Dedifferentiated amniotic fluid mesenchymal stem cell (primary cell): ENCODE measurements at regions not wholly inside any gene's neighbourhood (a gene's known extent, or its start where the extent isn't known, plus 50 kb on each side); places are given as distances from the start of the nearest gene placed in this dataset.

Experiments
- DNase-seq: peaks from one replicate; pipeline ENCODE4 v3.0.0-alpha.2; 2016; ENCODE audit errors: extremely low spot score

DNA sequence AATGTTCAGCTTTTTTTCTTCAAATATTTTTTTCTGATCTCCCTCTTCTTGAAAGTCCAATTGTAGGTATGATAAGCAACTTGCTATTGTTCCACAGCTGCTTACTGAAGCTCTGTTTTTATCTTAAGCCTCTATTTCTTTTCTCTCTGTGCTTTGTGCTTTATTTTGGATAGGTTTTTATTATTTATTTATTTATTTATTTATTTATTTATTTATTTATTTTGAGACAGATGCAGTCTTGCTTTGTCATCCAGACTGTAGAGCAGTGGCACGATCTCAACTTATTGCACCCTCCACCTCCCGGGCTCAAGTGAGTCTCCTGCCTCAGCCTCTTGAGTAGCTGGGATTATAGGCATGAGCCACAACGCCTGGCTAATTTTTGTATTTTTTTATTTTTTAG, 199.4 kb downstream of the KLF12 start:
- DNase-seq, result no peak

DNA sequence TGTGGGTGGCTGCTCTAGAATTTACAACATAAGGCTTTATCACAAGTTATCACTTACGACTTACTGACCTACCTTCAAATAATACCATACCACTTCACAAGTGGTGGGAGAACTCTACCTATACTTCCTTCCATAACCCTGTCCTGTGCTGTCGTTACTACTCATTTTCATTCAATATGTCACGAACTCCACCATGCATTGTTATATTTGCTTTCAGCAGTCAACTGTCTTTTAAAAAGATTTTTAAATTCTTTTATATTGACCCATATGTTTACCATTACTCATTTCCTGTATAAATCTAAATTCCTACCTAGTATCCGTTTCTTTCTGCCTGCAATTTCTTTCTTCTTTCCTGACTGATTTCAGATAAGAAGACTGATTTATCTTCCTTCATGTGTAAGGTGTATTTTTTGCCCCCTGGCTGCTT, 200.0 kb downstream of the KLF12 start:
- DNase-seq, result no peak

DNA sequence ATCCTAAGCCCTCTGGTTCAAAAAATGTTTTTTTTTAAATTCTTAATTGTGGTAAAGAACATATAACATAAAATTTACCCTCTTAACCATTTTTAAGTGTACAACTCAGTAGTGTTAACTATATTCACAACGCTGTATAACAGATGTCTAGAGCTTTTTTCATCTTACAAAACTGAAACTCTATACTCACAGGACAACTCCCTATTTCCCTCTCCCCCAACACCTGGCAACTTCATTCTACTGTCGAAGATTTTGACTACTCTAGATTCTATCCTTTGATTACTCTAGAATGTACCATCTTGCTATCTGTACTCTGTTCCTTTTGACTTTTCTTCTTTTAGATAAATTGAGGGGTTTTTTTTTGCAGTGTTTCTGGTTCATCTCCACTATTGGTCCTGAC, 200.4 kb downstream of the KLF12 start:
- DNase-seq, result no peak

DNA sequence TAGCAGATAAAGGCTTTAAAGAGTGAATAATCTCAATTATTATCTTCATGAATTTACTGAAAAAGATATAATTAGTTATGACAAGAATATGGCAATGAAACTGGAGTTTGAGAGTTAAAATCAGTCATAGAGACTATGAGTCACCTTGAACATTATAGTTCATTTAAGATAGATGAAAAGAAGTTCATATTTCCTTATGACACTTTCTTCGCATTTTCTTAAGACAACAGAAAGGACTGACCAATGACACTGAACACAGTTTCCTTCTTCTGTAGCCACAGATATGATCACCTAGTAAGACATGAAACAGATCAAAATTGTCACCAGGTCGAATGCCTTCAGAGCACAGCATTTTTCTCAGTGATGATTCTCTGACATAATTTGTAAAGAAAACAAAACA, 202.1 kb downstream of the KLF12 start:
- no peak for DNase-seq

DNA sequence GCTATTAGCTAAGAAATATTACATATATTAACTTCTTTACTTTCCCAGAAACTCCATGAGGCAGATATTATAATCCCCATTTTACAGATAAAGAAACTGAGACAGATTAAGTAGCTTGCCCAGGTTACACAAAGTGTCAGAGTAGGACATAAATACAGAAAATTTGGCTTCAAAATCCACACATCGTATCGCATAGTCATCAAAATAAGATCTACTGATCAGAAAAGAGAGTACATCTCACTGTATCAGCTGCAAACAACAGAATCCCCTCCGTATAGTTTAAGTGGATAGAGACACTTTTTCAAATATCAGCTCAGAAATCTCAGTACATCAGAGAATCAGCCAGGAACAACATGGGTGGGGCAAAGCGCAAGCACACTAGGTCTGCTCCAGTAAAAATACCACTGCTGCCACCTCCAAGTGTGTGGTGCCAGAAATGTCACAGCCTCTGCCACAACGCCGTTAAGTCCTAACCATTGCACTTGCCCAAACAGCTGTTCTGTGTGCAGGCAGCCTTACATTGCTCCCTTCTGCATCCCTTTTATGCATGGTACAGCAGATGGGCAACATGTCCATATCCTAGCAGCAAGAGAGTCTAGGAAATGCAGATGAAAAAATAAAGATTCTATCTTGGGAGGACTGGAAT, 204.8 kb downstream of the KLF12 start:
- DNase-seq, result no peak

DNA sequence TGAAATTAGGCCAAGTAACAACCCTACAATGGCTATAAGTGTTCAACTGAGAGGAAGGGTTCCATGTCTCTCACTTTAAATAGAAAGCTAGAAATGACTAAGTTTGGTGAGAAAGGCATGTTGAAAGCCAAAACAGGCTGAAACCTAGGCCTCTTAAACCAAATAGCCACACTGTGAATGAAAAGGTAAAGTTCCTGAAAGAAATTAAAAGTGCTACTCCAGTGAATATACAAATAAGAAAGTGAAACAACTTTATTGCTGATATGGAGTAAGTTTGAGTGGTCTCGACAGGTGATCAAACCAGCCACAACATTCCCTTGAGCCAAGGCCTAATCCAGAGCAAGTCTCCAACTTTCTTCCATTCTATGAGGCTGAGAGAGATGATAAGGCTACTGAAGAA, 209.6 kb downstream of the KLF12 start:
- DNase-seq, result no peak

DNA sequence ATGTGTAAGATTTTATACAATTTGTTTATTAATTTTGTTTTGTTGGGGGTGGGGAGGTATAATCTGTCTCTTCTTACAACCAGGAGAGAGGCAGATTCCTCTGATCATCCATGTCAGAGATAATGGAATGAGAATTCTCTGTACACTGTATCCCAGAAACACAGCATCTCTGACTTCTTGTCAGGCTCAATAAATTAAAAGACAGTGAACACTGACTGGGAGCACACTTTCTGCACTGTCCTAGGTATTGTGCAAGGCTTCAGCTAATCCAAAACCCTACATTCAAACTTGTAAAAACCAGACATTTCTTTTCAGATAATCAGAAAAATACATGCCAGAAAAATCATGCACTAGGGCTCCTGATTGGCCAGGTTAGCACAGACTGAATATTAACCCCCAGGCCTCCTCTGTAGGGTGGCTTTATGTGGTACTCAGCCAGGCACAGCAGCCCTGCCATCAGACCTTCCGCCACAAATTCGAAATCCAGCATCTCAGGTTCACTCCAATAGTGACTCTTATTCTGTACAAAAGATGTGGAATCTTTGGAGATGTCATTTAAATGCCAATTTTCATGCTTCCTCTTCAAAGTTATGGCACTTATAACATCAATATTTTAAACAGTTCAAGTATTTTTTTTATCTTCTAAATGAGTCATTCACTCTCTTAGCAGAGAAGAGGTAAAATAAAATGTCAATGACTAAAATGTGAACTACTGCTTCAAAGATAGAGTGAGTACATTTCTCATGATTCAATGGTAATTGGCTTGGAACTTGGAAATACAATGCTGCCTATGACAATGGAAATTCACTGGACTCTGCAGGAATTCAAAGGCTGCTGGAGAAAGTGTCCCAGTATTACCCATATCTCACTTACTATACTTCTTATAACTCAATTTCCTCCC, 211.5 kb downstream of the KLF12 start:
- DNase-seq, result no peak

DNA sequence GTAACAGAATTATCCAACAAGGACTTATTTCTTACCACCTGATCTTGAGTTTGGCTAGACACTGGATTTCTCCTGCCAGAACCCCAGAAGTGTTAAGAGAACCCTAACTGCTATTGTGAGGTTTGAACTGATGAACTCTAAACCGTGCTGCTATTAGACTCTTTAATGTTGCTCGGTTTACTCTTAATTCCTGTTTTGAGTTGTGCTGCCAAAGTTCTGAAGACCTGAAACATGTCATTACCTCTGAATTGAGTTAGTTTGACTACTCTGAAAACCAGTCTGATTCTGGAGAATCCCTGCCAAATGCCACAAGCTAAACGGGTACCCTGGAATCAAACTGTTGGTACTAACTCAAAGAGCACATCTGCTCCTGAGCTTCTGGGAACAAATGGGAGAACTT, 215.5 kb downstream of the KLF12 start:
- no peak for DNase-seq

DNA sequence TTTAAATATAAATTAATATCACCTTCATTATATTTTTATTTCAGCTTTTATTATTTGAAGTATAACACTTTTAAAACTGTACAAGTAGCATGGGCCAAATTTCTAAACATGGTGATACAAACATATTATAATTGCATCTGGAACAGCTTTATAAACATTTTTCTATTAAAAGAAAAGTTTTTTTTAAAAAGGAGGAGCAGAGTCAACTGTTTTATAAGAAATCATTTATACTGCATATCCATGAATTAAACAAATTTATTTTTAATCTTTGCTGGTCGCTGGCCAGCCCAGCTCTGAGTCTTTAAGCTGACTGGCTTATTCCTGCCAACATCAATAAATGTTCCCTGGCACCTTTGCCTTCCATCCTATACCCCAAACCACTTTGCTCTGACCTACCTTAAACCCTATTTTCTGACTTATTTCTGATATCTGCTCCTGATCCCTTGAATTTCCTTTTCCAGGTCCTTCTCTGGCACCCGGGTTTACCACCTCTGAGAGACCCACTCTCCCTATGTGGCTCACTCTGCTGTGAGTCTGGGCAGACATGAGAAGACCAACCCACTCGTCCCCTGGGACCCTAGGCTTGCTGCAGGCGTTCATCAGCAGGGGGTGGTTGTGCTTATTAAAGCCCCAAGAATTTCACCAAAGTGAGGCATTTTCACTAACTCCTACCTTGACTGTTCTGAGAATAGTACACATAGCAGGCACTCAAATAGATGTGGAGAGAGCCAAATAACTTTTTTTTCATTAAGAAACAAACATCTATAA, 220.3 kb downstream of the KLF12 start:
- no peak for DNase-seq

DNA sequence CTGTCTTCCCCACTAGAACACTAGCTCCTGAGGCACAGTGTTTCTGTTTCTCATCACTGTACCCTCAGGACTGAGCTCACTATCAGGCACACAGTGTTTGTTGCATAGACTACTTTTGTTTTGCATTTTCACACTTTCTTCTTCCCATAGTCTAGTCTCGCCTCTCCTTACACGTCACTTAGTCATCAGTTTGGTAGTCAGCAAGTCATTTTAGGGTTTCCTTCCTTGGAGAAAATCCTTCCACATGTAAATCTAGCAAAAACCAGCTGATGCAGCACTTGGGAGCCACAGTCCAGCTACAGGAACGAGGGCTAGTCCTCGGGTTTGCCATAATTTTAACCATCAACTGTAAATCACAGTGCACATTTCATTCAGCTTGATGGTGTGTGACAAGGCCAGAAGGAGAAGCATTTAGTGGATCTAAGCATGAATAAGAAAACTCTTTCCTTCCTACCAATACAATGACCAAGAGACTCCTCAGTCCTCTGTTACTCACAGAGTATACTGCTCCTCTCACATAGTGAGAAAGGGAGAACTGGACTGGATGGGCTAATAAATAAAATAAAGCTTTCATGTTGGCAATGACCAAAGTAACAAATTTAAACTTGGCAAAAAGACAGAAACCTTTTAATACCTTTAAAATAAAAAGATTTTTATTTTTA, 221.0 kb downstream of the KLF12 start:
- no peak for DNase-seq

DNA sequence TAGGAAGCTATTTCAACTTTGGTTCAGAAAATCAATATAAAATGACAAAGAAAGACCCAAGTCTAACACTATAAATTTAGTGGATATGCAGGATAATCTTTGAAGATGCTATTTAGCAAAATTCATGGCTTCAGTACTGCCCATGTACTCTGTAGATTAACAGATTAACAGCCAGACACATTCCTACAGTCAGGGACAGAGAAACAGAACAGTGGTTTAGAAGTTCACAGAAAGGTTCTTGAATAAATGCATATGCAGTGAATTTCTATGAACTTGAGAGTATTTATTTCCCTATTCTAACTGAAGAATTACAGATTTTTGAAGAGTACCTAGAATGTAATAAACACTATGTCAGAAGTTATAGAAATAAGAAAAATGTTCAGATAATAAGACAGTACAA, 222.8 kb downstream of the KLF12 start:
- DNase-seq, result no peak

DNA sequence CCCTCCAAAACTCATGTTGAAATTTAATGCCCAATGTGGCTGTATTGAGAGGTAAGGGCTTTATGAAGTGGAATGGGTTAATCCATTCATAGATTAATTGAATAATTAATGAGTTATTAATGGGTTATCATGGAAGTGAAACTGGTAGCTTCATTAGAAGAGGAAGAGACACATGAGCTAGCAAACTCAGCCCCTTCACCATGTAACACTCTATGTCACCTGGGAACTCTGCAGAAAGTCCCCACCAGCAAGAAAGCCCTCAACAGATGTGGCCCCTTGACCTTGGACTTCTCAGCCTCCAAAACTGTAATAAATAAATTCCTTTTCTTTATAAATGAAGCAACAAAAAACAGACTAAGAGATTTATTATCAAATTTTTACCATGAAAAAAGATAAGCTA, 223.5 kb downstream of the KLF12 start:
- no peak for DNase-seq

DNA sequence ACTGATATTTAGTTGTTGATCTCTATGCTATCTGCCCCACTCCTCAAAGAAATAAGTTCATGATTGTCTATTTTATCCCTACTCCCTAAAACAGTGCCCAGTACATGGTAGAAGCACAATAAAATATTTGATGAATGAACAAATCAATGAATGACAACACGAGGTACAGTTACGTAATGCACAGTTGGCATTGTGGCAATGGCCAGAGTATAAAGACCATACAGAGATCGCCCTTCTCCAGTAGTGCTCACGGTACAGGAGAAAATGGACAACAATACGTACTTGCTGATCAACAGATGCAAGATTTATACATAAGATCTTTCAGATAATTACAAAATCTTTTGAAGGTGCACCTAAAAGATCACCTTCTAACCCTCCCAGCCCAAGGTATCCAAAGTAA, 225.4 kb downstream of the KLF12 start:
- DNase-seq, result no peak

DNA sequence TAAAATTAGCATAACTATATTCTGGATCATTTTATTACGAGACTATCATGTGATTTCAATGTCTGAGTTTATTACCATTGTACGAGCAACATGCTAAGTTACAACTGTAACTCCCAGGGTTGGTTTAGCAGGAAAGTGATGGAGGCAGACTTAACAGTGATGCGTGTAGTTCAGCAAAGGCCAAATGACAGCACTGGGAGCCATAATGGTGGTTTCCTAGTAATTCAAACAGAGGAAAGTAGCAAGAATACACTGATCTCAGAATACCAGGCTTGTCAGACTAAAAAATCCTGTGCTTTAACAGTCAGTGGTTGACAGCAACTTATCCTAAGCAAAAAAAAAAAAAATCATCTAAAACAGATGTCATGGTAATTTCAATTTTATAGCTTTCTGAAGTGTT, 229.6 kb downstream of the KLF12 start:
- DNase-seq, result no peak

DNA sequence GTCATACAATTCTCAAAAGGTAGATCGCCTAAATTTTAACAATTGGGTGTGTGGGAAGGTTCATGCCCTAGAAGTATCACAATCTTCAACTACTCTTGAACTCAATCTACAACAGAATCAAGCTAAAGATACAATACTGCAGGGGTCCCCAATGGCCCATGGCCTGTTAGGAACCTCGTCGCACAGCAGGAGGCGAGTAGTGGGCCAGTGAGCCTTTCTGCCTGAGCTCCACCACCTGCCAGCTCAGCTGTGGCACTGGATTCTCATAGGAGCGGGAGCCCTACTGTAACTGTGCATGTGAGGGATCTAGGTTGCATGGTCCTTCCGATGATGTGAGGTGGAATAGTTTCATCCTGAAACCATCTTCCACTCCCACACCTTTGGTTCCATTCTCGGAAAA, 230.6 kb downstream of the KLF12 start:
- DNase-seq, result no peak

DNA sequence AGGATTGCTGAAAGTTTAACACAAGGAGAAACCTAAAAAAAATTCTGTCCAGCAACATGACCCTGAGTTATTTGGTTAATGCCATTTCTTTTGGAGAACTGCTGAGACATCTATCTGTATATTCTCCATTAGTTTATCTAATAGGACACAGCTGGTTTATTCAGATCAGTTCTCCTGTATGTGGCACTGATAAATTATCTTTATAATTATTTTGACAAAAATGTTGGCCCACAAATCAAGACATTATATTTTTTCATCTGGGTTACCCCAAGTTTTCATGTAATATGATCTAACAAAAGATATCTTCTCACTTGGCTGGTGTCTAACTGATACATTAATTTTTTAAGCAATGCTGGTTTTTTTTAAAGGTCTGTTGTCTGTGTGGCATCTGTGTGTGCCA, 231.4 kb downstream of the KLF12 start:
- DNase-seq, result no peak

DNA sequence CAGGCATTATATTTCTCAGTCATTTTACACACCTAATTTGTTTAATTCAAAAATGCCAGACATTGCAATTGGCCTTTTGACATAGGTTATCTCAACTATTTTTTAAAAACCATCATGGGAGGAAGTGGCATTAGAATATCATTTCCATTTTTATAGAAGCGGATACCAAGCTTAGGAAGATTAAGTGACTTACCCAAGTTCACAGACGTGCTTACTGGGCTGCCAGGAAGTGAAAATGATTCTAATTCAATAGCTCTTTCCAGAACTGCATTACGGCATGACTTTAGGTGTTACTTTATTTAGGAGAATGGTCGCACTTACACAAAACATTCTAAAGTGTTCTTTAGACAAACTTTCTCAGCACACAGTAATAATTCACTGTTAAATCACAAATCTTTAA, 231.9 kb downstream of the KLF12 start:
- no peak for DNase-seq

DNA sequence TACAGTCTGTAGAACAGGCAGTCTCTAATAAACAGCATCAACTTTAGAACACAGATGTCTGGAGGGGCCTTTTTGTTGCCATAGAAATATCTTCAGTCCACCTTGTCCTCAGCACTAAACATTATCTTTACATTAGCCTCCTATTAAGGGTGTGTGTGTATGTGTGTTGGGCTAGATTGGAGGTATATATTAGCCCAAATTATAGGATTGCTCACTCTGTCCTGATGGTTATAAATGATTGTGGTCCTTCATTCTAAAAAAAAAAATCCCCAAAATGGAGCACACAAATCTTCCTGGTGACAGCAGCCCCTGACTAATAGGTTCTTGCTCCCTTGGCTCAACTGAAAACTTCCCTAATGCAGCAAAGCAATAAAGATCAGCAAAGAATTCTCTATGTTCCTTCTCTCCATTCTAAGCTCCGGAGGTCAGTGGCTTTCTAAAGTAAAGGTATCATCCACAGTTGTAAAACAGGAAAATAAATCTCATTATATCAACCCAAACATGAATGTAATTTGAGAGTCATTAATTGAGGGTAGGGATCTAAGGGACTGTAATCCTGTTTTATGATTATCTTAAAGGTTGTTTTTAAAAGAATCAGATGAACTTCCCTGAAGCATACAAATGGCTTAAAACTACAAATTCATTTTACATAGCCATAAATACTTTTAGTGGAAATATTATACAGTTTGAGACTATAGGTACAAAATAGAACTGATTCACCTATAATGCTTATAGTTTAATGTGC, 232.7 kb downstream of the KLF12 start:
- DNase-seq, result no peak

DNA sequence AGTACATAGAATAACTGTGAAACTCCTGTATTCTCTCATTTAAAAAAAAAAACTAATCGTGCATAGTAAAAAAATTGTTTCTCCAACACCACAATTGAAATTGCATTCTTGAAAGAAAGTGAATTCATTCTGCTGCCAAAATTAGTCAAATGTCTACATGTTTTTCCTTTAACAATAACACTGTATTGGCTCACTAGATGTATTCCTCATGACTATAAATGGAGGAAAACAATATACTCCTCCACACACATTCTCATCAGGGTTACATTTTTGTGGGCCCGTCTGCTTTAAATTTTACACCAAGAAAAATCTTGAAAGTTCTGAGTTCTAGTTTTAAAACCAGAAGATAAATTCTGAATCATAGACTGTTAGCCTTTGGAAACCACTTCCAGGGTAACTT, 233.6 kb downstream of the KLF12 start:
- no peak for DNase-seq

DNA sequence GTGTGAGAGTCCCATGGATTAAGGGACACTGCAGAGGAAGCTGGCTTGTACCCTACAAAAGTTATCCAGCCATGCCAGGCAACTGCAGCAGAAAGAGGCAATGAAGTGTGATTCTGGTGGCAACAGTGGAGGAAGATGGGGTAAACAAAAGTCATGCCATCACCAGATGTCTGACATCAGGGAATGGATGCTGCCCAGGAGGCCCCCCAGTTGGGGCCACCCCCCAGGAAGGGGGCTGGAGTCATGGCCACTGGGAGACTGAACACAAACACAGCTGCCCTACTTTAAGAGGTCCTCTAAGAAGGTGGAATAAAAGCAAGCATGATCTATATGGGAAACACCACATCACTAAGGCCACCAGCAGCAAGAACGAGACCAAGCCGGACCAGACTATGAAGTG, 235.3 kb downstream of the KLF12 start:
- DNase-seq, result no peak

DNA sequence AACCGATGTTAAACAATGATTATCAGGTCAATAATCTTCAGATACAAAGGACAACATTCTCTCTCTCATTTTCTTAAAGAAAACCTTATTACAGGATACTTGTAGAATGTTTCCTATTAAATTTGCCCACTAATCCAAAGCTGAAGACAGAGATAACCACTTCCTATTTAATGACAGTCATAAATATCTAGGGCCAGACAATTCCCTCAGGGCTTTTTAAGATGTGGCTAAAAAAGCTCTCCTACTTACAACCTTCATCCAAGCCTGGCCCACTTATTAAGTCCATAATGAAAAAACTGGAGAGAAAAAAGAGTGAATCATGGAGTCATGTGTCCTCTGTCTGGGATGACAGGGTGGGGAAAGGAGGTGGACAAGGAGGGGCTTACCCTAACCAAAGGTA, 235.9 kb downstream of the KLF12 start:
- no peak for DNase-seq
